ENCODE measurements at regions not wholly inside any gene's neighbourhood (a gene's known extent, or its start where the extent isn't known, plus 50 kb on each side); places are given as distances from the start of the nearest gene placed in this dataset.
"Not testable (repeated sequence)": the region's sequence is repeated elsewhere in the genome, so short reads cannot be mapped to it uniquely, and the experiment has no call there.

GRCh38 chrX:87005183-87005582 lies 512.4 kb upstream of the KLHL4 start:
- no peak overlapping the region for H3K4me3 ChIP-seq
- no peaks in the 10 kb centered on the region for H3K4me1 ChIP-seq
- H3K27me3 ChIP-seq = no peaks in the 10 kb centered on the region
- no peak for DNase-seq (ENCODE audit: low spot score)
- H3K9me3 ChIP-seq = peaks cover 0 to 8% of the 10 kb centered on the region in 2 donors
- no peak for TF ChIP-seq CTCF (IDR thresholded peaks at IDR 0.05)
- H3K27ac ChIP-seq = no peak overlapping the region
- no peaks in the 10 kb centered on the region for H3K36me3 ChIP-seq

GRCh38 chrX:87005885-87006284 lies 511.7 kb upstream of the KLHL4 start:
- H3K4me1 ChIP-seq = no peaks in the 10 kb centered on the region

GRCh38 chrX:87006561-87006960 lies 511.0 kb upstream of the KLHL4 start:
- Histone ChIP-seq H3K9me3 (peaks cover 0 to 8% of the 10 kb centered on the region in 2 donors), H3K27me3 (no peaks in the 10 kb centered on the region), H3K27ac (no peak overlapping the region), H3K4me1 (no peaks in the 10 kb centered on the region), H3K4me3 (no peak overlapping the region), H3K36me3 (no peaks in the 10 kb centered on the region)
- TF ChIP-seq CTCF (IDR thresholded peaks at IDR 0.05) = no peak
- no peak for DNase-seq (ENCODE audit: low spot score)

More at GRCh38 chrX:87005885-87006284, 511.7 kb upstream of the KLHL4 start:
- Histone ChIP-seq H3K36me3 (no peaks in the 10 kb centered on the region), H3K27me3 (no peaks in the 10 kb centered on the region), H3K9me3 (peaks cover 0 to 8% of the 10 kb centered on the region in 2 donors), H3K27ac (no peak overlapping the region), H3K4me3 (no peak overlapping the region)
- no peak for DNase-seq (ENCODE audit: low spot score)
- TF ChIP-seq CTCF (IDR thresholded peaks at IDR 0.05) = no peak

- DNase-seq (ENCODE audit: low spot score) = no peak
- no peak overlapping the region for H3K27ac ChIP-seq
- TF ChIP-seq CTCF (IDR thresholded peaks at IDR 0.05) = no peak
- H3K4me3 ChIP-seq = no peak overlapping the region
- no peaks in the 10 kb centered on the region for H3K36me3 ChIP-seq
- no peaks in the 10 kb centered on the region for H3K4me1 ChIP-seq
- H3K27me3 ChIP-seq = no peaks in the 10 kb centered on the region
- H3K9me3 ChIP-seq = no peaks in the 10 kb centered on the region
These were observed 500.4 kb upstream of the KLHL4 start for GRCh38 chrX:87017210-87017609.

- not testable (repeated sequence) for H3K27me3 ChIP-seq; H3K27ac ChIP-seq; H3K36me3 ChIP-seq; H3K9me3 ChIP-seq; H3K4me3 ChIP-seq; H3K4me1 ChIP-seq; DNase-seq (ENCODE audit: low spot score)
These were observed 484.5 kb upstream of the KLHL4 start for GRCh38 chrX:87033115-87033514.

- Histone ChIP-seq H3K4me3 (no peak overlapping the region), H3K4me1 (no peaks in the 10 kb centered on the region), H3K27me3 (no peaks in the 10 kb centered on the region), H3K27ac (no peak overlapping the region), H3K36me3 (no peaks in the 10 kb centered on the region), H3K9me3 (no peaks in the 10 kb centered on the region)
- TF ChIP-seq CTCF (IDR thresholded peaks at IDR 0.05) = no peak
- DNase-seq (ENCODE audit: low spot score) = no peak
These were observed 472.2 kb upstream of the KLHL4 start for GRCh38 chrX:87045352-87045751.
